ES-I3 (cell line): ENCODE measurements at regions not wholly inside any gene's neighbourhood (a gene's known extent, or its start where the extent isn't known, plus 50 kb on each side); places are given as distances from the start of the nearest gene placed in this dataset.

Experiments
- H3K36me3 ChIP-seq: 2 replicates; pipeline ENCODE4 v1.6.1; 2013; ENCODE audit warnings: mild to moderate bottlenecking, low read length, control low read depth, moderate library complexity; ENCODE audit not compliant: insufficient read depth
- H3K4me1 ChIP-seq: 2 replicates; pipeline ENCODE4 v1.6.1; 2013; ENCODE audit warnings: mild to moderate bottlenecking, control low read depth, low read length; ENCODE audit not compliant: insufficient read depth
- H3K9ac ChIP-seq: 2 replicates; pipeline ENCODE4 v1.6.1; 2013; ENCODE audit warnings: low read depth, mild to moderate bottlenecking, low read length, moderate library complexity
- H3K9me3 ChIP-seq: 2 replicates; pipeline ENCODE4 v1.6.1; 2013; ENCODE audit warnings: mild to moderate bottlenecking, low read length, moderate library complexity; ENCODE audit not compliant: control insufficient read depth, insufficient read depth

- Histone ChIP-seq H3K9ac (no peak overlapping the region), H3K36me3 (no peaks in the 10 kb centered on the region), H3K4me1 (no peaks in the 10 kb centered on the region), H3K9me3 (peaks cover 3% of the 10 kb centered on the region; the same call in 1 of the 2 replicates)
These were observed 184.4 kb upstream of the HS3ST3A1 start for GRCh38 chr17:13785981-13786598.

DNA sequence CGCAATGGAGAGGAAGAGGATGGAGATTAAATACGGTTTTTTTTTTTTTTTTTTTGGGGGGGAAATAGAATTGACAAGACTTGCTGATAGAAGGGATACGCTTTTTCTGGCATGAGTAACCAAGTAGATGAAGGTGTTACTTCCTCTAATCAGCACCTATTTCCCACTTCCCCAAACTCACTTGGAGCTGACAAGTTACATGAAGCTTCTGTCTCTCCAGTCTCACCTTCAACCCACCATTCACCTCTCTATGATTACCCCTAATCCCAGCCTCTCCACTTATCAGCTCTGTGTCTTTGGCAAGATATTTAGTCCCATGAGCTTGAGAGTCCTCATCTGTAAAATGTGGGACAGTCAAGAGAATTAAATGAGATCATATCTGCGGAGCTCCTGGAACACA, 185.9 kb upstream of the HS3ST3A1 start:
- no peaks in the 10 kb centered on the region for H3K36me3 ChIP-seq

GRCh38 chr17:13788385-13788784, 186.7 kb upstream of the HS3ST3A1 start:
- no peaks in the 10 kb centered on the region for H3K4me1 ChIP-seq
- H3K9ac ChIP-seq = no peak overlapping the region
- peaks cover 3% of the 10 kb centered on the region; the same call in 1 of the 2 replicates for H3K9me3 ChIP-seq
- no peaks in the 10 kb centered on the region for H3K36me3 ChIP-seq

More for the DNA sequence above, 185.9 kb upstream of the HS3ST3A1 start:
- H3K4me1 ChIP-seq = no peaks in the 10 kb centered on the region
- no peak overlapping the region for H3K9ac ChIP-seq
- peaks cover 3% of the 10 kb centered on the region; the same call in 1 of the 2 replicates for H3K9me3 ChIP-seq

GRCh38 chr17:13792314-13792713, 190.6 kb upstream of the HS3ST3A1 start:
- no peaks in the 10 kb centered on the region for H3K4me1 ChIP-seq
- peaks cover 3% of the 10 kb centered on the region; the same call in 1 of the 2 replicates for H3K9me3 ChIP-seq
- no peaks in the 10 kb centered on the region for H3K36me3 ChIP-seq
- no peak overlapping the region for H3K9ac ChIP-seq

DNA sequence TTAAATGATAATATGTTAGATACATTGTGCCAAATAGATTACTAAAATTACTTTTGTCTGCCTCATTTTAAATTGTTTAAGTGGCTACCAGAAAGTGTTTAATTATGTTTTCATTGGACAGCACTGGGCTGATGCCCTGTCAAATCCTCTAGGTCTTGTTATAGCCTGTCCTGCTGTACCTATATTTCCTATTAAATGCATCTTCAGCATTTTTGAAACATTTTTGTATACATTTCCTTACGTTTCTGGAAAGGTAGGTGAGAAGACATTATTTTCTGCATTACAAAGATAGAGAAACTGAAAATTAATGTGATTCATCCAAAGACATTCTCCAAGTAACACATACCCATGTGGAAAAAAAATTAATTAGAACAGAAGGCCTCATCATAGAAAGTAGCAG, 192.2 kb upstream of the HS3ST3A1 start:
- Histone ChIP-seq H3K9ac (no peak overlapping the region), H3K9me3 (peaks cover 3% of the 10 kb centered on the region; the same call in 1 of the 2 replicates), H3K4me1 (no peaks in the 10 kb centered on the region), H3K36me3 (no peaks in the 10 kb centered on the region)

DNA sequence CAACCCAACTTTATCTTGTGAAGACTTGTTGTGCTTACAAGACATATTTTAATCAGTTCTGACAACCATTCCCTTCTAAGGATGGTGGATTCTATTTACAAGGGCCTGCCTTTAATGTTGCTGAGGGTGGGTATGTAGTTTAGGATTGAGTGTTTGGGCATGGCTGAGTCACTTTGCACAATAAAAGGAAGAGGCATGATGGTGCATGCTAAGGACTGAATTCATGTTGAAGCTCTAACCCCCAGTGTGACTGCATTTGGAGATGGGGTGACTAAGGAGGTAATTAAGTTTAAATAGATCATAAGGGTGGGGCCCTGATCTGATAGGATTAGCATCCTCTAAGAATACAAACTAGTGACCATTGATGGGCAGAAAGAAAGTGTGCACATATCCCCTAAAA, 196.1 kb upstream of the HS3ST3A1 start:
- Histone ChIP-seq H3K36me3 (no peaks in the 10 kb centered on the region), H3K4me1 (no peaks in the 10 kb centered on the region), H3K9me3 (no peaks in the 10 kb centered on the region), H3K9ac (no peak overlapping the region)

DNA sequence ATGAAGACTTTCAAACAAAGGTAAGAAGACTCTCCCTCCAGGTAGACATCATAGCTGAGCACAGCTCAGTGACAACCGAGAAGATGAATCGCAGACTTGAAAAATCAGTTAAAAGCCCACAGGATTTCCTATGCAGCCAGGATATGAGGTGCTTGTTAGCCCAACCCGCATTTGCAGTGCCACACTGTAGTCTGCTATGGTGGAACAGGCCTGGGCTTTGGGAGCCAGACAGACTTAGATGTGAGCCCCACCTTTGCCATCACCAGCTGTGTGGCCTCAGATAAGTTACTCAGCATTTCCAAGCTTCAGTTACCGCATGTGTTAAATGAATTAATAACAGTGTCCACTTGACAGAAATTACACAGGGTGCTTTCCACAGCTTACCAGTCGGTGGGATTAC, 204.4 kb upstream of the HS3ST3A1 start:
- Histone ChIP-seq H3K9ac (no peak overlapping the region), H3K4me1 (no peaks in the 10 kb centered on the region), H3K36me3 (no peaks in the 10 kb centered on the region), H3K9me3 (no peaks in the 10 kb centered on the region)

GRCh38 chr17:13807103-13807502, 205.4 kb upstream of the HS3ST3A1 start:
- H3K9me3 ChIP-seq = no peaks in the 10 kb centered on the region
- H3K36me3 ChIP-seq = no peaks in the 10 kb centered on the region
- H3K9ac ChIP-seq = no peak overlapping the region
- no peaks in the 10 kb centered on the region for H3K4me1 ChIP-seq

DNA sequence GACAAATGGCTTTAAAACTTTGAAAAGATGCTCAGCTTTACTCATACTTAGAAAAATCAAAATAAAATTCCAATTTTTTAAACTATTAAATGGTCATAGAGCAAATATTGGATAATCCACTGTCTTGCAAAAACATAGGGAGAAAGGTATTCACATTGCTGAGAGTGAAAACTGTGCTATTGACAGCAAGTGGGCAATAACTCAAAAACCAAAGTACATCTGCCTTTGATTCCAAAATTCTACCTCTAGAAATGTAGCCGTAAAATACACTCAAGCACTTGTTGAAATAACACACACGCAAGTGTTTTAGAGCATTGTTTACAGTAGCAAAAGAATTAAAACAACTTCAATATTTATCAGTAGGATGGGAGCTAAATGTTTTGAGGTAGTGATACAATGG, 210.6 kb upstream of the HS3ST3A1 start:
- no peak overlapping the region for H3K9ac ChIP-seq
- H3K4me1 ChIP-seq = no peaks in the 10 kb centered on the region
- H3K36me3 ChIP-seq = no peaks in the 10 kb centered on the region
- H3K9me3 ChIP-seq = no peaks in the 10 kb centered on the region

GRCh38 chr17:13813347-13814240, 211.9 kb upstream of the HS3ST3A1 start:
- Histone ChIP-seq H3K9ac (no peak overlapping the region), H3K9me3 (no peaks in the 10 kb centered on the region), H3K4me1 (no peaks in the 10 kb centered on the region), H3K36me3 (no peaks in the 10 kb centered on the region)

DNA sequence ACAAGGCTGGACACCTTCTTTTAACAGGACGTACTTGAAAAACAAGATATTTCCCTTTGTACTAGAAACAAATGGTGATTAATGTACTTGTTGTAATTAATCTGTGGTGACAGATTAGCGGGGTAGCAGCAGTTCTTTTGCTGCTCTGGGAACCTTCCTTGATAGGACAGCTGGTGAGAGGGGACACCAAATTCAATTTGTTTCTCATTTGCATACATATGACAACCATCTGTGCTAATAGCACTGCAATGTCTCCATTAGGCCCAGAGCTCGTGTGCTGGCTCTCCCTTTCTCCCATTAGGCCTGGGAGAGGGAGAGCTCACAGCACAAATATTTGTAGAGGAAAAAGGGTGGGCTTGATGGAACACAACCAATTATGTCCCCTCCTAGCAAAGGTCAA, 221.0 kb upstream of the HS3ST3A1 start:
- no peaks in the 10 kb centered on the region for H3K4me1 ChIP-seq
- H3K9ac ChIP-seq = no peak overlapping the region
- H3K9me3 ChIP-seq = no peaks in the 10 kb centered on the region
- H3K36me3 ChIP-seq = no peaks in the 10 kb centered on the region

DNA sequence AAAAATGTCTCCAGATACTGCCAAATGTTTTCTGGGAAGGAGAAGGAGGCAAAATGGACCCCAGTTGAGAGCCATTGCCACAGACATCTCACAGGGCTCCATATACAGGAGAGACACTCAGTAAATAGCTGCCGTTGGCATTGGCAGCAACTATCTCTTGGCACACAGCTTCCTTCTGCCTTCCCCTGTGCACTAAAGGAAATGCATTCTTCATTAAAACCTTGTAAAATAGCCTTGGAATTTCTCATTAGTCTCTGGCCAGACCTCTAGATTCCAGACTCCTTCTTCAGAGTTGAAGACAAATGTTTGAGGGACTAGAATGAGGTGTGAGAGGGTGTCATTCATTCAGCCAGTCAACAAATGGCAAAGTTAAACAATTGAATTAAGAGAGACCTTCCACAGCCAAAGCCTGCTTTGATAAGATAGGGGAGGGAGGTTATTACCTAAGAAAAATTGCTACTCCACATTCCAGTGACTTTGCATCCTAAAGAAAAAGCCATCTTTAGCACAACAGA, 223.9 kb upstream of the HS3ST3A1 start:
- Histone ChIP-seq H3K36me3 (no peaks in the 10 kb centered on the region), H3K9me3 (no peaks in the 10 kb centered on the region), H3K4me1 (no peaks in the 10 kb centered on the region), H3K9ac (no peak overlapping the region)

- Histone ChIP-seq H3K36me3 (no peaks in the 10 kb centered on the region), H3K4me1 (no peaks in the 10 kb centered on the region), H3K9me3 (no peaks in the 10 kb centered on the region), H3K9ac (no peak overlapping the region)
These were observed 225.4 kb upstream of the HS3ST3A1 start for GRCh38 chr17:13827118-13827517.

- H3K9me3 ChIP-seq = no peaks in the 10 kb centered on the region
These were observed 232.2 kb upstream of the HS3ST3A1 start for GRCh38 chr17:13833921-13834320.

DNA sequence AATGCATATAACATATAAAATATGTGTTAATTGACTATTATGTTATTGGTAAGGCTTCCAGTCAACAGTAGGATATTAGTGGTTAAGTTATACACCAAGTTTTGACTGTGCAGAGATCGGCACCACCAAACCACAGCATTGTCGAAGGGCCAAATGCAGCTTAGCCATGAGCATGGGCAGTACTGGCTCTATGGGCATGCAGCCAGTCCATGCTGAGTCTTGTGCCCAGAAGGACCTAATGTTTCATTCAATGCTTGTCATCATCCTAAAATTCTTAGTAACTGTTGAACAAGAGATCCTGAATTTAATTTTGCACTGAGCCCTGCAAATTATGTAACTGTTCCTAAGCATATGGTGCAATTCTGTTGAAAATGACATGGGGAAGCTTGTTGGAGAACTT, 233.4 kb upstream of the HS3ST3A1 start:
- no peak overlapping the region for H3K9ac ChIP-seq
- H3K4me1 ChIP-seq = no peaks in the 10 kb centered on the region
- H3K36me3 ChIP-seq = no peaks in the 10 kb centered on the region
- H3K9me3 ChIP-seq = no peaks in the 10 kb centered on the region

More at GRCh38 chr17:13833921-13834320, 232.2 kb upstream of the HS3ST3A1 start:
- H3K36me3 ChIP-seq = no peaks in the 10 kb centered on the region
- H3K4me1 ChIP-seq = no peaks in the 10 kb centered on the region
- no peak overlapping the region for H3K9ac ChIP-seq
